ENCODE measurements at regions not wholly inside any gene's neighbourhood (a gene's known extent, or its start where the extent isn't known, plus 50 kb on each side); places are given as distances from the start of the nearest gene placed in this dataset.

DNA sequence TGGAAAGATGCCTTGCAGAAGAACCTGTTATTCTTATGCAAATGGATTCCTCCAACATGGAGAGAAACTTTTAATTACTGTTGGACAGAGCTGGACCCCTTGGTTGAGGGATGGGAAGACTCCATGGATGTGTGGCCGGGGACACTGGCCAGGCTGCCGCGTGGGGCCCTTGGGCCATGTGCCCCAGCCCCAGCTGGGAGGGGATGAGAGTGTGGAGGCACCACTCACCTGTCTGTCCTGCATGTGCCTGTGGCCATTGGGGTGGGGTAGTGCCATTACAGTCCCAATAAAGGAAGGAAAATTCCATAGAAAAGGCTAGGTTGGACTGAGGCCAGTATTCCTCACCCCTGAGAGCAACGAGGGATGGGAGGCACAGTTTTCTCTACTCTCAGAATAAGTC is 564.5 kb upstream of the PTBP2 start:
- Histone ChIP-seq H3K4me2 (ENCODE audit: insufficient read depth, low read length) (no peak overlapping the region), H3K36me3 (ENCODE audit: control insufficient read depth, insufficient read depth, low read length) (no peaks in the 10 kb centered on the region), H3K4me1 (replicated peaks in 1 of 2; ENCODE audit: control insufficient read depth in 2 of 2, insufficient read depth in 2 of 2, low read length in 2 of 2) (no peaks in the 10 kb centered on the region), H3K27me3 (ENCODE audit: control insufficient read depth in 2 of 2, insufficient read depth in 2 of 2, low read length in 2 of 2) (no peaks in the 10 kb centered on the region), H3K9ac (ENCODE audit: insufficient read depth in 1 of 2, low read depth in 2 of 2, low read length in 2 of 2) (no peak overlapping the region), H4K20me1 (replicated peaks; ENCODE audit: control insufficient read depth, insufficient read depth, low read length) (no peaks in the 10 kb centered on the region), H3K27ac (ENCODE audit: extremely low read depth, low read depth, low read length) (no peak overlapping the region), H3K9me1 (ENCODE audit: control insufficient read depth, insufficient read depth, low read length) (no peaks in the 10 kb centered on the region), H3K4me3 (no peak overlapping the region), H3K79me2 (ENCODE audit: control insufficient read depth, insufficient read depth, low read length) (no peaks in the 10 kb centered on the region), H3K9me3 (replicated peaks; ENCODE audit: control insufficient read depth, insufficient read depth, low read depth, low read length) (no peaks in the 10 kb centered on the region), H2AFZ (ENCODE audit: low read depth, low read length) (no peak overlapping the region)
- WGBS (ENCODE audit: insufficient coverage, low coverage, missing lambda C conversion rate), result 0% methylated on average over 4 of the region's 4 CpGs
- in situ Hi-C loops (cut with MboI) (no loop called here), intact Hi-C loops (cut with micrococcal nuclease) (no loop called here)
- POLR2A ChIA-PET, result no interaction called here
- no peak for TF ChIP-seq ZNF583 (CRISPR knock-in tag; IDR thresholded peaks at IDR 0.05)
- TF ChIP-seq MXI1 (IDR thresholded peaks at IDR 0.05; ENCODE audit: low read depth, low read length), result no peak
- TF ChIP-seq, protein P1, sequence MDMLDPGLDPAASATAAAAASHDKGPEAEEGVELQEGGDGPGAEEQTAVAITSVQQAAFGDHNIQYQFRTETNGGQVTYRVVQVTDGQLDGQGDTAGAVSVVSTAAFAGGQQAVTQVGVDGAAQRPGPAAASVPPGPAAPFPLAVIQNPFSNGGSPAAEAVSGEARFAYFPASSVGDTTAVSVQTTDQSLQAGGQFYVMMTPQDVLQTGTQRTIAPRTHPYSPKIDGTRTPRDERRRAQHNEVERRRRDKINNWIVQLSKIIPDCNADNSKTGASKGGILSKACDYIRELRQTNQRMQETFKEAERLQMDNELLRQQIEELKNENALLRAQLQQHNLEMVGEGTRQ (CRISPR knock-in tag; IDR thresholded peaks at IDR 0.05), result no peak
- TF ChIP-seq, protein P2, sequence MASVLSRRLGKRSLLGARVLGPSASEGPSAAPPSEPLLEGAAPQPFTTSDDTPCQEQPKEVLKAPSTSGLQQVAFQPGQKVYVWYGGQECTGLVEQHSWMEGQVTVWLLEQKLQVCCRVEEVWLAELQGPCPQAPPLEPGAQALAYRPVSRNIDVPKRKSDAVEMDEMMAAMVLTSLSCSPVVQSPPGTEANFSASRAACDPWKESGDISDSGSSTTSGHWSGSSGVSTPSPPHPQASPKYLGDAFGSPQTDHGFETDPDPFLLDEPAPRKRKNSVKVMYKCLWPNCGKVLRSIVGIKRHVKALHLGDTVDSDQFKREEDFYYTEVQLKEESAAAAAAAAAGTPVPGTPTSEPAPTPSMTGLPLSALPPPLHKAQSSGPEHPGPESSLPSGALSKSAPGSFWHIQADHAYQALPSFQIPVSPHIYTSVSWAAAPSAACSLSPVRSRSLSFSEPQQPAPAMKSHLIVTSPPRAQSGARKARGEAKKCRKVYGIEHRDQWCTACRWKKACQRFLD (CRISPR knock-in tag; IDR thresholded peaks at IDR 0.05), result no peak
- no peak for TF ChIP-seq SAP30 (IDR thresholded peaks at IDR 0.05; ENCODE audit: borderline replicate concordance, insufficient read depth, low read depth, low read length, poor library complexity, severe bottlenecking)
- no peak for TF ChIP-seq YBX1 (IDR thresholded peaks at IDR 0.05)
- TF ChIP-seq ZNF589 (CRISPR knock-in tag; IDR thresholded peaks at IDR 0.05; ENCODE audit: low read depth), result no peak
- no peak for TF ChIP-seq TCF7L2 (IDR thresholded peaks at IDR 0.05; ENCODE audit: low read depth, low read length)
- TF ChIP-seq ELF1 (tag; IDR thresholded peaks at IDR 0.05), result no peak
- TF ChIP-seq GATA2 (CRISPR knock-in tag; IDR thresholded peaks at IDR 0.05), result no peak
- TF ChIP-seq FOXJ3 (CRISPR knock-in tag; IDR thresholded peaks at IDR 0.05), result no peak
- no peak for TF ChIP-seq PHF21A (IDR thresholded peaks at IDR 0.05; ENCODE audit: borderline replicate concordance, low read depth)
- no peak for TF ChIP-seq CHD4 (IDR thresholded peaks at IDR 0.05; ENCODE audit: insufficient read depth, insufficient replicate concordance, low read depth, low read length, poor library complexity, severe bottlenecking)
- no peak for TF ChIP-seq NBN (IDR thresholded peaks at IDR 0.05; ENCODE audit: low read depth)
- no peak for TF ChIP-seq ASH1L (IDR thresholded peaks at IDR 0.05; ENCODE audit: borderline replicate concordance, low read depth, partially characterized antibody)
- TF ChIP-seq TBL1XR1 (IDR thresholded peaks at IDR 0.05; ENCODE audit: low read length in 2 of 2), result no peak
- no peak for TF ChIP-seq ELK1 (CRISPR knock-in tag; IDR thresholded peaks at IDR 0.05)
- TF ChIP-seq ARID2 (IDR thresholded peaks at IDR 0.05), result no peak
- CTCF ChIA-PET (ENCODE audit: low intra/inter-chr PET ratio), result no interaction called here
- ATAC-seq (no peak), DNase-seq (ENCODE audit: extremely low read depth in 1 of 4, low spot score in 3 of 4) (no peak), FAIRE-seq (no peak)
- no TSS peak for BruUV-seq (replicated peaks)
